ENCODE measurements at regions not wholly inside any gene's neighbourhood (a gene's known extent, or its start where the extent isn't known, plus 50 kb on each side); places are given as distances from the start of the nearest gene placed in this dataset.

GRCh38 chr18:22109535-22109934, 59.9 kb upstream of the GATA6 start:
- H3K27me3 ChIP-seq: no peaks in the 10 kb centered on the region
- no peak overlapping the region for H3K27ac ChIP-seq
- WGBS, 2 donors (ENCODE audit: low coverage in 1 of 2): 77 to 100% methylated on average over 1 to 4 of the region's 4 CpGs
- peaks cover 5 to 31% (median 12%) of the 10 kb centered on the region in 4 donors for H3K4me1 ChIP-seq
- in situ Hi-C loops (cut with MboI; ENCODE audit: low pct_ligation_motif_present in 1 of 4, low pct_unique_long_range_greater_than_20kb in 1 of 4, low sequenced_read_pairs in 3 of 4) (loop anchor here in 1 of 4 donors (25.0 kb wide), 1 partner anchor 97 kb away; no protein-coding TSS in a partner anchor), intact Hi-C loops (cut with DNase I; ENCODE audit: low total_unique reads) (no loop called here)
- TF ChIP-seq POLR2AphosphoS5 (IDR thresholded peaks at IDR 0.05) (no peak), CTCF (IDR thresholded peaks at IDR 0.05) (no peak), POLR2A (IDR thresholded peaks at IDR 0.05) (no peak), EP300 (IDR thresholded peaks at IDR 0.05; ENCODE audit: low read depth) (no peak)
- no peaks in the 10 kb centered on the region for H3K9me3 ChIP-seq
- H3K4me3 ChIP-seq: no peak overlapping the region
- no peaks in the 10 kb centered on the region for H3K36me3 ChIP-seq
- DNase-seq: no peak

GRCh38 chr18:22110461-22110924, 58.9 kb upstream of the GATA6 start:
- no peaks in the 10 kb centered on the region for H3K27me3 ChIP-seq
- H3K4me1 ChIP-seq: peaks cover 5 to 37% (median 17%) of the 10 kb centered on the region in 4 donors
- no peak overlapping the region for H3K4me3 ChIP-seq
- H3K36me3 ChIP-seq: no peaks in the 10 kb centered on the region
- no peaks in the 10 kb centered on the region for H3K9me3 ChIP-seq
- TF ChIP-seq CTCF (IDR thresholded peaks at IDR 0.05) (no peak), POLR2AphosphoS5 (IDR thresholded peaks at IDR 0.05) (no peak), POLR2A (IDR thresholded peaks at IDR 0.05) (no peak), EP300 (IDR thresholded peaks at IDR 0.05; ENCODE audit: low read depth) (no peak)
- no peak for DNase-seq
- intact Hi-C loops (cut with DNase I; ENCODE audit: low total_unique reads): no loop called here
- WGBS, 2 donors (ENCODE audit: low coverage in 1 of 2): 52% methylated on average over 9 of the region's 9 CpGs; no CpG with 5 or more reads in 1 of the 2 donors
- H3K27ac ChIP-seq: no peak overlapping the region
- in situ Hi-C loops (cut with MboI; ENCODE audit: low pct_ligation_motif_present in 1 of 4, low pct_unique_long_range_greater_than_20kb in 1 of 4, low sequenced_read_pairs in 3 of 4): loop anchor here in 1 of 4 donors (25.0 kb wide), 1 partner anchor 98 kb away; no protein-coding TSS in a partner anchor

GRCh38 chr18:22112215-22112614, 57.2 kb upstream of the GATA6 start:
- Histone ChIP-seq H3K27me3 (no peaks in the 10 kb centered on the region), H3K27ac (no peak overlapping the region), H3K4me1 (peaks cover 5 to 44% (median 21%) of the 10 kb centered on the region in 4 donors), H3K36me3 (no peaks in the 10 kb centered on the region), H3K9me3 (no peaks in the 10 kb centered on the region), H3K4me3 (no peak overlapping the region)
- TF ChIP-seq CTCF (IDR thresholded peaks at IDR 0.05): no peak
- TF ChIP-seq POLR2AphosphoS5 (IDR thresholded peaks at IDR 0.05): no peak
- no peak for TF ChIP-seq EP300 (IDR thresholded peaks at IDR 0.05; ENCODE audit: low read depth)
- no peak for TF ChIP-seq POLR2A (IDR thresholded peaks at IDR 0.05)
- in situ Hi-C loops (cut with MboI; ENCODE audit: low pct_ligation_motif_present in 1 of 4, low pct_unique_long_range_greater_than_20kb in 1 of 4, low sequenced_read_pairs in 3 of 4): loop anchor here in 1 of 4 donors (25.0 kb wide), 1 partner anchor 100 kb away; no protein-coding TSS in a partner anchor
- no peak for DNase-seq
- intact Hi-C loops (cut with DNase I; ENCODE audit: low total_unique reads): no loop called here
- WGBS, 2 donors (ENCODE audit: low coverage in 1 of 2): 88 to 93% methylated on average over 3 to 5 of the region's 5 CpGs

- intact Hi-C loops (cut with DNase I; ENCODE audit: low total_unique reads): no loop called here
- WGBS, 2 donors (ENCODE audit: low coverage in 1 of 2): 7 to 29% methylated on average over 2 to 9 of the region's 9 CpGs
- Histone ChIP-seq H3K27ac (peak overlapping the region in 1 of 4 donors; percentile 32), H3K4me3 (no peak overlapping the region), H3K36me3 (no peaks in the 10 kb centered on the region), H3K27me3 (no peaks in the 10 kb centered on the region), H3K9me3 (no peaks in the 10 kb centered on the region), H3K4me1 (peaks cover 5 to 44% (median 21%) of the 10 kb centered on the region in 4 donors)
- DNase-seq: peak; percentile 63
- in situ Hi-C loops (cut with MboI; ENCODE audit: low pct_ligation_motif_present in 1 of 4, low pct_unique_long_range_greater_than_20kb in 1 of 4, low sequenced_read_pairs in 3 of 4): loop anchor here in 1 of 4 donors (25.0 kb wide), 1 partner anchor 101 kb away; no protein-coding TSS in a partner anchor
- TF ChIP-seq CTCF (IDR thresholded peaks at IDR 0.05) (no peak), EP300 (IDR thresholded peaks at IDR 0.05; ENCODE audit: low read depth) (no peak), POLR2A (IDR thresholded peaks at IDR 0.05) (no peak), POLR2AphosphoS5 (IDR thresholded peaks at IDR 0.05) (no peak)
These were observed 56.1 kb upstream of the GATA6 start for GRCh38 chr18:22113144-22113844.
